ENCODE measurements at regions not wholly inside any gene's neighbourhood (a gene's known extent, or its start where the extent isn't known, plus 50 kb on each side); places are given as distances from the start of the nearest gene placed in this dataset.

GRCh38 chr19:31154021-31154420 is 195.2 kb downstream of the TSHZ3 start:
- TF ChIP-seq CBX2 (IDR thresholded peaks at IDR 0.05; ENCODE audit: borderline replicate concordance, low read depth) (no peak), POLR2A (IDR thresholded peaks at IDR 0.05; ENCODE audit: low read length) (no peak), CTCF (IDR thresholded peaks at IDR 0.05) (no peak), JUNB (IDR thresholded peaks at IDR 0.05) (no peak), NFE2L2 (conservative IDR thresholded peaks at IDR 0.05; ENCODE audit: low read length) (no peak), ZFP36 (IDR thresholded peaks at IDR 0.05; ENCODE audit: borderline replicate concordance, partially characterized antibody) (no peak), JUN (IDR thresholded peaks at IDR 0.05) (no peak), EP300 (IDR thresholded peaks at IDR 0.05) (no peak), HOXB5 (CRISPR knock-in tag; IDR thresholded peaks at IDR 0.05) (no peak), RAD21 (conservative IDR thresholded peaks at IDR 0.05 in 1 of 2, IDR thresholded peaks at IDR 0.05 in 1 of 2) (no peak)
- TF ChIP-seq, protein P1, sequence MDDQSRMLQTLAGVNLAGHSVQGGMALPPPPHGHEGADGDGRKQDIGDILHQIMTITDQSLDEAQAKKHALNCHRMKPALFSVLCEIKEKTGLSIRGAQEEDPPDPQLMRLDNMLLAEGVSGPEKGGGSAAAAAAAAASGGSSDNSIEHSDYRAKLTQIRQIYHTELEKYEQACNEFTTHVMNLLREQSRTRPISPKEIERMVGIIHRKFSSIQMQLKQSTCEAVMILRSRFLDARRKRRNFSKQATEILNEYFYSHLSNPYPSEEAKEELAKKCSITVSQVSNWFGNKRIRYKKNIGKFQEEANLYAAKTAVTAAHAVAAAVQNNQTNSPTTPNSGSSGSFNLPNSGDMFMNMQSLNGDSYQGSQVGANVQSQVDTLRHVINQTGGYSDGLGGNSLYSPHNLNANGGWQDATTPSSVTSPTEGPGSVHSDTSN (IDR thresholded peaks at IDR 0.05), result no peak
- TF ChIP-seq, protein P2, sequence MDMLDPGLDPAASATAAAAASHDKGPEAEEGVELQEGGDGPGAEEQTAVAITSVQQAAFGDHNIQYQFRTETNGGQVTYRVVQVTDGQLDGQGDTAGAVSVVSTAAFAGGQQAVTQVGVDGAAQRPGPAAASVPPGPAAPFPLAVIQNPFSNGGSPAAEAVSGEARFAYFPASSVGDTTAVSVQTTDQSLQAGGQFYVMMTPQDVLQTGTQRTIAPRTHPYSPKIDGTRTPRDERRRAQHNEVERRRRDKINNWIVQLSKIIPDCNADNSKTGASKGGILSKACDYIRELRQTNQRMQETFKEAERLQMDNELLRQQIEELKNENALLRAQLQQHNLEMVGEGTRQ (IDR thresholded peaks at IDR 0.05), result no peak
- TF ChIP-seq, protein P3, sequence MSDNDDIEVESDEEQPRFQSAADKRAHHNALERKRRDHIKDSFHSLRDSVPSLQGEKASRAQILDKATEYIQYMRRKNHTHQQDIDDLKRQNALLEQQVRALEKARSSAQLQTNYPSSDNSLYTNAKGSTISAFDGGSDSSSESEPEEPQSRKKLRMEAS (IDR thresholded peaks at IDR 0.05), result no peak
- TF ChIP-seq, protein P4, sequence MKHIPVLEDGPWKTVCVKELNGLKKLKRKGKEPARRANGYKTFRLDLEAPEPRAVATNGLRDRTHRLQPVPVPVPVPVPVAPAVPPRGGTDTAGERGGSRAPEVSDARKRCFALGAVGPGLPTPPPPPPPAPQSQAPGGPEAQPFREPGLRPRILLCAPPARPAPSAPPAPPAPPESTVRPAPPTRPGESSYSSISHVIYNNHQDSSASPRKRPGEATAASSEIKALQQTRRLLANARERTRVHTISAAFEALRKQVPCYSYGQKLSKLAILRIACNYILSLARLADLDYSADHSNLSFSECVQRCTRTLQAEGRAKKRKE (CRISPR knock-in tag; IDR thresholded peaks at IDR 0.05; ENCODE audit: low read depth), result no peak
